HG02884 (cell line): ENCODE measurements at regions not wholly inside any gene's neighbourhood (a gene's known extent, or its start where the extent isn't known, plus 50 kb on each side); places are given as distances from the start of the nearest gene placed in this dataset.

Source experiments
- ATAC-seq: cut with Tn5 transposase; IDR thresholded peaks from one replicate; pipeline ENCODE4 v1.9.1; 2021; ENCODE audit warnings: mild to moderate bottlenecking, moderate library complexity; ENCODE audit not compliant: unreplicated experiment

DNA sequence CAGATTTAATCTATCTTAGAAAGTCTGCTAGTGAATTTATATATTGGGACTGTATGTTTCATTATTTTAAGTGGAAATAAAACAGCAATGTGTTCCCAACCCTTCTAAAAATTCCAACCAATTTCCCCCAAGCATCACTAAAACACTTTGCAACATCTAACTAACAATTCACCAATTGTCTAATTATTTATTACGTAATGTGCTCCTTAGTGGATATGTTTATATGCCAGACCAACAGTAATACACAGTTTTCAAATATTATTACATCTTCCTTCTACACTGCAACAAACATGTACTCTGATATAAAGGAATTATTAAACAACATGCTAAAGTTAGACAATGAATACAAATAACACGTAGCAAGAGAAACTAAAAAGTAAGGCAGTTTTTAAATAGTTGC is 262.6 kb upstream of the THBS1 start:
- ATAC-seq = no peak

DNA sequence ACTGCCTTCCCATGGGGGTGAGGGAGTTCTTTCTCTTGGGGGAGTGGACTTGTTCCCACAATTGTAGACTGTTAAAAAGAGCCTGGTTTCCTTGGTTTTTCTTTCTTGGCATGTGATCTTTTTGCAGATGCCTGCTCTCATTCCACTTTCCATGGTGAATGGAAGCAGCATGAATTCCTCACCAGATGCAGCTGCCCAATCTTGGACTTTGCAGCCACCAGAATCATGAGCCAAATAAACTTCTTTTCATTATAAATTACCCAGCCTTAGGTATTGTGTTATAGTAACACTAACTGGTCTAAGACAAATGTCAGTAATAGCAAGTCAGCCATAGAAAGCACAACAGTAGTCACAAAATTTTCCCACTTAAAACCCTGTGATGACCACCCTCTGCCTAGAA is 260.5 kb upstream of the THBS1 start:
- no peak for ATAC-seq

DNA sequence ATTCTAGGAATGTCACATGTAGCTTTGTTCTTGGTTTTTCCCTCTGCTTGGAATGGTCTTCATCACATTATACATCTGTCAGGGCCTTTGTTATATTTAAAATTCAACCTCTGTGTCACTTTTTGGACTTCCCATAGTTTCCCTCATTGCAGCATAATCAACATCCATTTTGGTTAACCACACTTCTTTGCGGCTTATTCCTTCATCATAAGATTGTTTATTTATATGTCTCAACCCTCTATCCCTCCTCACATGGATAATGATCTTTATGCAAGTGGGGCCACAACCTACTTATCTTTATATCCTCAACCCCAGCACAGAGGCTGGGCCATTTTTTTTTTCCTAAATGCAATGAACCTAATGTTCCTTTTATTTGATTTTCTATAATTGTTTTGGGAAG is 260.0 kb upstream of the THBS1 start:
- no peak for ATAC-seq

DNA sequence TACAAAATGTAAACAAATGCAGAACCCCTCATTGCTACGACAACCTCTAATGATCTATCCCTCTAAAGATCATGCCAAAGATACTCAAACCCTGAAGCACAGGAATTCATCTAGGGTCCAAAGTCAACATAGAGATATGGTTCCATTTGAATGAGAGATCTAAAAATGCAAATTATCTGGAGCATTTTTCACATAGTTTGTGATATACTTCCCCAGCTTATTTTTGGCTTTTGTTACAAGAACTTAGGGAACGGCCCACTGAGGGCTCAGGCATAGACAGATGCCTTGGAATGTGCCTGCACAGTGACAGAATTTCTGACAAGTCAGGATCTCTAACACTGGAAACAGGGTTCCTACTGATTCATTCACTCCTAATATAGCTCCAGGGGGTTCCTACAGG is 258.9 kb upstream of the THBS1 start:
- ATAC-seq = no peak

DNA sequence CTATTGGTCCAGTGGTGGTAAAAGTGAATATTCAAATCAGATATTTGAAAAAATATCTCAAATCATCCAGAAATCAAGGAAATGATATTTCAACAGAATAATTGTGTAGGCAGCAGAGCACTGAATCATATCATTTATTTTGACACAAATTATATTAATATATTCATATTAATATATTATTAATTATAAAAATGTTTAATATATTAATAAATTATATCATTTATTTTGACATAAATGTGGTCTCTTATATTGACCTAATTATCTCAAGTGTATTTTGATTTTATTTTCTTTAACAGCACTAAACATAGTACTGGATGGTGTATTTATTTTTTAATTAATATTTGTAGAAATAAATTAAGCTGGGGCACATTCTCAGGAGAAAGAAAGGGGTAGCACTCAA is 257.7 kb upstream of the THBS1 start:
- no peak for ATAC-seq

DNA sequence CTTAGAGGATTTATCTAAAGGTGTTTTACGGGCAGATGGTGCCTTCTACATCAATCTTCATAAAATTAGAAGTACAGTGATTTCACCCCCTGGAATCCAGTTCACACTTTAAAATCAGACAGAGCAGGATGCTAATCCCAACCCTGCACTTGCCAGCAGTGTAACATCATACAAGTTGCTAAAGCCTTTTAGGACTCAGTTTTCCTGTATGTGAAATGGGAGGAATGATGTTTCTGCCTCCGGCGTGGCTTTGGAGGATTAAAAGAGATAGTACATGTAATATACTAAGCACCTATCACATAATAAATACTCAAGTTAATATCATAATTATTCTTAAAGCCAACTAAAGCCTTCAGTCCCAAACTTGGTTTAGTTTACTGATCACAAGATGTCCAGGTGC is 257.2 kb upstream of the THBS1 start:
- no peak for ATAC-seq

DNA sequence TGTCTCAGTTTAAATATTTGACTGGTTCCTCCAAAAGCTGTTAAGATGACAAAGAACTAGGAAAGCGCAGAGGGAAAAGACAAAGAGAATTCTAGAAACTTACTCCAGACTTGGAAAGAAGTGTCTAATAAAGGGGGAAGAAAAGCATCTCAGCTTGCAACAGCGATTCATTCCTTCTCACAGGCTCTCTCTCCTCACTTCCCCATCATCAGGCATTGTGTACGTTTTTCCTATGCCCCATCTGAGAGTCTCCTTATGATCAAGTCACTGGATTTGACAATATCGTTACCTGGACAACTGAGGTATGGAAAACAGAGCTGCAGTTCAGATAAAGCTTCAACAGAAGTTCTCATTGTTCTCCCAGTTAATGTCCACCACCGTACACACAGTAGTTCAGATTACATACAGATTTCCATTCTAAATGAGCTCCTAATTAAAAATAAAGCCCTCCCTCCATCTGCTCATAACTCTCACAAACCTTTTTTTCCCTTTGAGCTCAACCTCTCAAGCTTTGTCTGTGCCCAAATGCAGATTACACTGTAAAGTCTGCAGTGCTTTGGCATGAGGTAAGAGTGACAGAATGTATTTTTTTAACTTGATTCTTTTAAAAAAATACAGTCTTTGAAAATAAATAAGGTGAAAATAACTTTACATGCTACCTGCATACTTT is 254.4 kb upstream of the THBS1 start:
- no peak for ATAC-seq

DNA sequence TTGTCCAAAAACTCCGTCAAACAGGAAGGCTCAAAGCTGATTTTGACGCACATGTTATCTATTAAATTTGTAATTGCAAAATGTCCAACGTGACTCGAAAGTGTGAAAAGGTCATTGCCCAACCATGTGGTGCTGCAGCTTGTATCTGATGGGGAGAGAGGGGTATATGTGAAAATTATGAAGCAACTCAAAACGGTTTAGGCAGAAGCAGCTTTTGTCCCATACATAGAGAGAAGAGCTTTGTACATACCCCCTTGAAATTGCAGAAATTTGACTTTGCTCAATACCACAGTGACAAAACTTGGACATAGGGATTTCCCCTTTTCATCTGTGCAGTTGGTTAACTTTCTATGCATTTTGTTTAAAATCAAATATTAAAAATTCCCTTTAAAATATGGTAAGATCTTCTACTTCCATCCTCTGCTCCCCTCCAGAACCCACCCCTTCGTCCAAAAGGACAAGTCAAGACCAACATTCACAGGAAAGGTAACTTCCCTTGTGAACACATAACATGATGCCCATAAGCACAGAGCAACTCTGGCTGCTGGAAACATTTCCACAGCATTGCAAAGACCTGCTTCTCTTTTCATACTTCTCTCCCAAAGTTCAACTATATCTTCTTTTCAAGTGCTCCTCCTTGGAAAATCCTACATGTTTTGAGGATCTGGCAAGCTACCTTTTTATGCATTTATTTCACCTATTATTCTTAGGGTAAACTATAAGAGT is 253.7 kb upstream of the THBS1 start:
- ATAC-seq = no peak

DNA sequence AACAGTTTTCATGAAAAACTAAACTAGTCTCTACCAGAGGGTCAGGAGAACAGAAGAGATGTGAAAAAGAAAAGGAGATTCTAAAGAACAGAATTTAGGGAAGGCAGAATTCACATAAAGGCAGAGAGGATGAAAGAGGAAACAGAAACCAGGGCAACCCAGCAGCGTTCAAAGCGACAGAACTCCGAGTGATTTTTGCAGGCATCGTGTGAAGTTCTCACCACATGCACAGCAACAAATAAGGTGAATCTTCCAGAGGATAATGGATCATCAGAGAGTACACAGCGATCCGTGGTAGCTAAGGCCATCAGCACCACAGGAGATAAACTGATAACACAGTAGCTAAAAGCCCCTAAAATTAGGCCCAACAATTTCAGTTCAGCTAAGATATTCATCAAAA is 250.8 kb upstream of the THBS1 start:
- no peak for ATAC-seq

DNA sequence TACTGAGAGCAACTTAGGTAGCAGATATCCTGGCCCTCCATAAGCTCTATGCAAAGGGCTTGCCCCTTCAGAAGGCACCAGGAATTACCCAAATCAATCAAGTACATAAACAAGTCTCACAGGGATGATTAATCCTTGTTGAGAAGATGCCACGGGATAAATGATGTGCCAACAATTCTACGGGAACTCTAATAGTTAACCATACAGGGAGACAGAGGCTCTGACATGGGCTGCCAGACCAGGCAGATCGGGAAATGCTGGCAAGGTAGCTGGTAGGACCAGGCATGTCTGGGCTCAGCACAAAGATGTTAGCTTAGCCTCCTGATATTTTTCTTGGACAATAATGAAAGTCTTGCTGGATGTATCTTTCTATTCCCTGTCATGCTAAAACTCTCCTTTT is 249.3 kb upstream of the THBS1 start:
- ATAC-seq = no peak

DNA sequence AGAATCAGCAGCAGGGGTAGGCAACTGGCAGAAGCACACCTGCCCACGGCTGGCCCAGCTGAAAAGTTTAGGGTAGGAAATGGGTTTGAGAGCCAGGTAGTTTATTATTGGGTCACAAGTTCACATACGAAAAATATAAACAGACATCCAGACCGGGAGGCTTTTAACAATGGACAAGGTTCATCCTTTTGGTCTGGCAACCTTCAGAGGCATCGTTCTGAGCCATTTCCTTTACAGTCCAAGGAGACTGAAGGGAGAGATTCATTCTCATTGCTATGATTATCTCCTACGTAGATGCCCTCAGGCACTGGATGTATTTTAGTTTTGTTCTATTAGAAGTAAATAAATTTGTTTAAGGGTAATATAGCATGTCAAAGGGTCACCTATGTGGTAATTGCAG is 248.0 kb upstream of the THBS1 start:
- no peak for ATAC-seq

DNA sequence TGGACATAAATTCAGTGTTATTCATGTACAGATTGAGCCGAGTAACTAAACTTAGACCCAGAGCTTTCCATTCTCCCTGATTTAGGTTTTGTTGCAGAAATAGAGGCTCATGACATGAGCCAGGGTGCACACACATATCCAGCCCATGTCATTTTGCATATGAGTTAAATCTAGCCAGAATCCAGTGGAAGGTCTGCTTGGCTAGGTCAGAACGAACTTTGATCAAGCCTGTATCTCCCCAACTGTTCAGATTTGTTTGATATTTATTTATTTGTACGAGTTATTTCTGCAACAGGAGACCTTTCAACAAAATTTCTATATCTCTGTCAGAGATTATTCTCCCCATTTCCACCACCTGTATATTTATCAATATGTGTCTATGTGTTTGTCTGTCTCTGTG is 247.5 kb upstream of the THBS1 start:
- no peak for ATAC-seq

DNA sequence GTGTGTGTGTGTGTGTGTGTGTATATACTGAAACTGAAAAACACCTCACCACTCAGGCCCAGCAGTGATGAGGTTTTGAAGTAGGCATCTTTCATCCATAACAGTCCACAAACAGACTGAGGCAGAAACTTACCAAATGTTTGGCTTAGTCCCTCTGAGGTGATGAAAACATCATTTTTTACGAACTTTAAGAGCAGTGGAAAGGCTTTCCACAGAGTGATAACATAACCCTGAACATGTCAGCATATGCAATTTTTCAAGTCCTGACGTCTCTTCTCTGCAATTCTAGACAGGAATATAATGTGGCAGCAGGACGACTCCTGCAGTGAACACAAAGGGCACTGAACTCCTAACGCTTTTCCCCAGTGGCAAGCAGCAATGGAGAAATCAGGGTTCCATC is 247.0 kb upstream of the THBS1 start:
- ATAC-seq = no peak

DNA sequence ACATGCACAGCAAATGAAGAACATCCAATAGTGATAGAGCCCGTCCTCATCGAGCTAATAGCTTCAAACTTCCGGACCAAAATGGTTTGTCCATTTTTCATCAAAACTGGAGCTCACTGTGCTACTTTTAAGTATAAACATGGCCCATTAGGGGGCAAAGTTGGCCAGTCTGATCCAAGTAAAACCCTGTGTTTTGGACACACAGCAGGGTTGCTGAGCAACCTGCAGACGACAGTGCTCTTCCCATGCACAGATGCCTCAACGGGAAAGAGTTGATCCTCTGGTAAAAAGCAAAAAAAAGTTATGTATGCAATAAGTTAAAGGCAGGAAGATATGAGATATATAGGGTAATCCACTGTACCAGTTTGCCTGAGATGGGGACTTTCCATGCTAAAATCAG is 244.0 kb upstream of the THBS1 start:
- no peak for ATAC-seq

DNA sequence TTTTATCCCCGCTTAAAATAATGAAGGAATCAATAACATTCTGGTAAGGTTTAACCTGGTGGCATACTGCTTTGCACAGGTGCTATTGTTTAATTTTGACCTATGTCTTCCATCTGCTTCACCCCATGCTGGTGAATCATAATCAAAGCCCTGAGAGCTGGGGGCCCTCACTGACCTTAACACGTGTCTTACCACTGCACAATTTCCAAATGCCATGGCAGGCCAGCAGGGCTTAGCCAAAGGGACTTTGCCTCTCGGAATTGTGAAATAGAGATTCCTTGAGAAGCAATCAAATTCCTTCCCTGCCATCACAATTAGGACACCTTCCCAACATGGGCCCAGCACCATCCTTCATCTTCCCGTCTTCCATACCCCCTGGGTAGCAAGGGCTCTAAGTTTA is 242.6 kb upstream of the THBS1 start:
- no peak for ATAC-seq

DNA sequence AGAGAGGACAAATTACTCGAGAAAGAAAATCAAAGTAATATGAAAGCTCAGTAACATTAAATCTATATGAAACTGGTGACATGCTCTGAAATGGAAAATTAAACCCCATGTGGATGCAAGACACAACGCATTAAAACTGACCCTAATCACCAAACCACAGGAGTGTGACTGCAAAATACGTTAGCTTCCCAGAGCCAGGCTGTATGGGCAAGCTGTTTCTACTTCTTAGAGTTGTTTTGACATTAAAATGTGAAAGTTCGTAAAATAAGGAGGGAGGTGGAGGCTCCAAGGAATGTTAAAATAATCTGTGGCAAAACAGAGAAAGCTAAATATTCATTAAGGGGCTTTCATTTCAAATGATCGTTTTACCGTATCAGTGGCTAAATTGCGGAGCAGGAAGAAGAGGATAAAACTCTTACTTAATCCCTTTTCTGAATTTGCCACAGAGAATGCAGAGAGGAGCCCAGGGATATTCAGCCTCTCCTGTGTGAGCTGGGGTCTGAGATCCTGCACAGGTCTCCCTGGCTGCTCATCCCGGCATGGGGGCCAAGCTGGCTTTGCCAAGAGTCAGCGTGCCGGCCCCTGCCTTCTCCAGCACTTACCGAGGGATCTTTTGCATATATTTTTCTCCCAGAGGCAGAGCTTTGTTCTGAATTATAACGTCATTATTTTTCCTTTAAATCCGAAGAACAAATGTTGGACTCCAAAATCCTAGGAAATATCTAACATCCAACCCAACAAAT is 239.8 kb upstream of the THBS1 start:
- no peak for ATAC-seq

DNA sequence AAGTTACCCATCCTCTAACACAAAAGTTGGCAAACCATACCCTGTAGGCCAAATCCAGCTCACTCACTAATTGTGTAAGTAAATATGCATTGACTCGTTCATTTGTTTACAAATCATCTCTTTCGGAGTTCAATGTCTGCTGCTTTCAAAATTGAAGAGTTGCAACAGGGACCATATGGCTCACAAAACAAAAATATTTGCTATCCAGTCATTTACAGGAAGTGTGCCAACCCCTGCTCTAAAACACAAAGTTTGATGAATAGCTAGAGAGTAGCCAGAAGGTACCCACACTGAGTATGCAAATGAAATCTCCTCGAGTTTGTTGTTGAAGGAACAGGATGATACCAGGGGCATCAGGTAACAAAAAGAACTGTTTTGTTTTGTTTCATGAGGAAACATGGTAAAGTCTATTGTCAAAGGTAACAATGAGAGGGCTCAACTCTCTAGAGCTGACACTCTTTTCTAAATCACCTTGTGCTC is 236.2 kb upstream of the THBS1 start:
- ATAC-seq = no peak

DNA sequence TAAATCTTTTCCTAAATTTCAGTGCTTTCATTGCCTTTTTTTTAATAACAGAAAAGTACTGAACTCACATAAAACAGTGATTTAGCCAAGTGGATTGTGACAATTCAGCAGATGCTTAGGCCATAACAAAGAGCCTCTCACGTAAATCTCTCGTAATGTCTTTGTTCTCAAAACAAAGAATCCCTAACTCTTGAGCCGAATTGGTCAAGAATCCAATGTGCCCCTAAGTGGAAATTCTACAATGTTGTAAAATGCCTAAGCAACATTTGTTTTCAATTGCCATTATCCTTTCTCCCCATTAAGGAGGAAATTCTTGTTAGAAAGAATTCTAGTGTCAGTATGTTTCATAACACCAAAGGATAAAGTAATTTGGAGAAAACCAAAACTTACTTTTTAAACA is 235.7 kb upstream of the THBS1 start:
- no peak for ATAC-seq

DNA sequence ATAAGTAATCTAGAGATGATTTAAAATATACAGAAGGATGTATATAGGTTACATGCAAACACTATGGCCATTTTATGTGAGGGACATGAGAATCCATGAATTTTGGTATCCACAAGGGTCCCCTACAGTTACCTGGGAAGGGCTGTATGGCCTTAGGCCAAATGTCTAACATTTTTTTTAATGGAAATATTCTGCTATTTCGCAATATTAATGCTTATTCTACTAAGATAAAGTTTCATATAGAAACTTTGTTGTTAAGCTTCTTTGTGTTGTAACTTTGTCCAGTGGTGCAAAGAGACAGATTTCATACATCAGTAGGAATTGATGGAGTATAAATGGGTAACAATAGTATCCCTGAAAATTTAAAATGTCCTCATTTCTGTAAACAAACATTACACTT is 233.4 kb upstream of the THBS1 start:
- ATAC-seq = no peak

DNA sequence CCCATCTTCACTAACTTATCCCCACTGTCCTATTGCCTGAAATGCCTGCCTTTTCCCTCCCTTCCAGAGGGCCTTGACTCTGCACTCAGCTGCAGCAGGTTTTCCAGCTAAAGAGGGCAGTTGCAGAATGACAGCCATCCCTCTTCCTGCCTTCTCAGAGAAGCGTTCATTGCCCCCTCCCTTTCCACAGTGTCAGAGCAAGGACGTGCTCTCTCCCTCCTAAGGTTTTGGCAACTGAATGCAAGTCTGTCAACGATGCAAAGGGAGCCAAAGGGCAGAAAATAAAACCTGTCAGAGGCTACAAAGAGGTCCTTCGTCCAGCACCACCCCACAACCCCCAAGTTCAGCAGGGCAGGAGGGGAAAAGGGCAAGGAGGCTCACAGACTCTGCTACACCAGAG is 230.1 kb upstream of the THBS1 start:
- no peak for ATAC-seq

DNA sequence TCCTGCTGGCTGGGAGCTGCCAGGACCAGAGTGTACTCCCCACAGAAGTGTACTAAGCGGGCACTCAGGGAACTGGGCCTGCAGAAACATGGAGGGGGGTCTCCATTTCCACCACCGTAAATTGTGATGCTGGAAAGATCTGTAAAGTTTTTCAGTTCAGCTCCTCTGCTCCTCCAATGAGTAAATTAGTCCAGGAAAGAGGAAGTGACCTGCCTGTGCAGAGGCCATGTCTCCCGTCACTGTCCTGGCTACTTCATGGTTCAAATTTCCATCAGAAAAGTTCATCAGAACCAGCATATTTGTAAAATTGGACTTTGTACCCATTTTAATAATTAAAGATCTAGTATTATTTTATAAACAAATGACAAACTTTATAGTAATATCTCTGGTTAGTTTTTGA is 226.7 kb upstream of the THBS1 start:
- no peak for ATAC-seq
